ENCODE measurements at regions not wholly inside any gene's neighbourhood (a gene's known extent, or its start where the extent isn't known, plus 50 kb on each side); places are given as distances from the start of the nearest gene placed in this dataset.

DNA sequence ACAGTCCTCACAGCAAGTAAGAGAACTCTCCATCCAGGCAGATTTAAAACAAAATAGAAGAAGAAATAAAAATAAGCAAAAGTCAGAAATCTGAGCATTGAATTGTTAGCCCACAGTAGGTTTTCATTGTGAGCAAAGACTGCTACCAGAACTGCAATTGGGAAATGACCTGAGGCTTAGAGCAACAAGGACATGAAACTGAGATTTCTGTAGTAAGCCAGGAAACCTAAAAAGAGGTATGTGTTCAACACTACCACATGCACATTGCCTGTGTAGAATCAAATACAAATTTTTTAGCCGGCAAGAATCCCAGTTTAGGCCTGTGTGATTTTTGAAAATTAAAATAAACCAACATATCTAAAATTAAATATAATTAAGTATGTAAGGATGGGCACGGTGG lies 928.4 kb upstream of the WWC1 start:
- Histone ChIP-seq H3K36me3 (replicated peaks in 1 of 2; ENCODE audit: control extremely low read depth in 1 of 2, control insufficient read depth in 1 of 2, extremely low read depth in 1 of 2, insufficient read depth in 2 of 2, low read length in 1 of 2) (no peaks in the 10 kb centered on the region), H3K4me3 (ENCODE audit: control extremely low read depth in 1 of 5, extremely low read depth in 1 of 5, insufficient read depth in 1 of 5, low read depth in 2 of 5, low read length in 4 of 5) (no peak overlapping the region), H3K9me3 (ENCODE audit: control extremely low read depth in 1 of 3, control insufficient read depth in 2 of 3, insufficient read depth in 1 of 3, low read length in 2 of 3) (no peaks in the 10 kb centered on the region), H3K27ac (ENCODE audit: low read length in 2 of 2) (no peak overlapping the region), H3K4me1 (ENCODE audit: control insufficient read depth in 2 of 2, insufficient read depth in 2 of 2, low read length in 2 of 2) (no peaks in the 10 kb centered on the region), H4K20me1 (ENCODE audit: control insufficient read depth, insufficient read depth, low read length, poor library complexity, severe bottlenecking) (no peaks in the 10 kb centered on the region), H2AFZ (ENCODE audit: insufficient read depth, low read depth, low read length, poor library complexity, severe bottlenecking) (no peak overlapping the region), H3K4me2 (replicated peaks; ENCODE audit: low read depth, low read length, poor library complexity, severe bottlenecking) (no peak overlapping the region), H3K9ac (ENCODE audit: low read length) (no peak overlapping the region), H3K27me3 (replicated peaks in 1 of 4; ENCODE audit: control extremely low read depth in 1 of 4, control insufficient read depth in 3 of 4, insufficient read depth in 4 of 4, low read length in 3 of 4) (no peaks in the 10 kb centered on the region), H3K79me2 (ENCODE audit: control insufficient read depth, insufficient read depth, low read length) (no peaks in the 10 kb centered on the region)
- Mint-ChIP-seq H3K9me3 (ENCODE audit: insufficient read depth) (no peaks in the 10 kb centered on the region), H3K4me3 (no peak overlapping the region), H3K27ac (no peak overlapping the region), H3K4me1 (no peaks in the 10 kb centered on the region), H3K27me3 (no peaks in the 10 kb centered on the region)
- POLR2A ChIA-PET, result no interaction called here
- intact Hi-C loops (cut with micrococcal nuclease), result no loop called here
- CTCF ChIA-PET, result no interaction called here
- DNase-seq (no peak), ATAC-seq (ENCODE audit: low read depth) (no peak)
- WGBS (ENCODE audit: insufficient coverage), result no CpG with 5 or more reads among the region's 2 CpGs
- TF ChIP-seq EZH2 (IDR thresholded peaks at IDR 0.05; ENCODE audit: borderline replicate concordance, insufficient read depth, low read depth, low read length, poor library complexity, severe bottlenecking) (no peak), CTCF (IDR thresholded peaks at IDR 0.05) (no peak)

DNA sequence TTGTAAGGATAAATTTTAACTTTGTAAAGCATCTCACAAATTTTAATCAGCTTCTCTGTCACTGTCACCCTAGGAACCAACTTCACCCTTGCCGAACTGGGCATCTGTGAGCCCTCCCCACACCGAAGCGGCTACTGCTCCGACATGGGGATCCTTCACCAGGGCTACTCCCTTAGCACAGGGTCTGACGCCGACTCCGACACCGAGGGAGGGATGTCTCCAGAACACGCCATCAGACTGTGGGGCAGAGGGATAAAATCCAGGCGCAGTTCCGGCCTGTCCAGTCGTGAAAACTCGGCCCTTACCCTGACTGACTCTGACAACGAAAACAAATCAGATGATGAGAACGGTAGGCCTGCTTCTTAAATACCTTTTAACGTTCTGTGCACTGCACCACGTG lies 916.3 kb upstream of the WWC1 start:
- POLR2A ChIA-PET, result no interaction called here
- H3K27me3 Mint-ChIP-seq, result no peaks in the 10 kb centered on the region

More for the DNA sequence above, 916.3 kb upstream of the WWC1 start:
- intact Hi-C loops (cut with micrococcal nuclease), result no loop called here
- Histone ChIP-seq H3K4me1 (ENCODE audit: control insufficient read depth in 2 of 2, insufficient read depth in 2 of 2, low read length in 2 of 2) (no peaks in the 10 kb centered on the region), H4K20me1 (ENCODE audit: control insufficient read depth, insufficient read depth, low read length, poor library complexity, severe bottlenecking) (no peaks in the 10 kb centered on the region), H3K4me3 (ENCODE audit: control extremely low read depth in 1 of 5, extremely low read depth in 1 of 5, insufficient read depth in 1 of 5, low read depth in 2 of 5, low read length in 4 of 5) (no peak overlapping the region), H3K9me3 (ENCODE audit: control extremely low read depth in 1 of 3, control insufficient read depth in 2 of 3, insufficient read depth in 1 of 3, low read length in 2 of 3) (peaks cover 0 to 3% (median 0%) of the 10 kb centered on the region in 3 donors), H3K36me3 (replicated peaks in 1 of 2; ENCODE audit: control extremely low read depth in 1 of 2, control insufficient read depth in 1 of 2, extremely low read depth in 1 of 2, insufficient read depth in 2 of 2, low read length in 1 of 2) (no peaks in the 10 kb centered on the region), H3K79me2 (ENCODE audit: control insufficient read depth, insufficient read depth, low read length) (no peaks in the 10 kb centered on the region), H3K9ac (ENCODE audit: low read length) (no peak overlapping the region), H3K27ac (ENCODE audit: low read length in 2 of 2) (no peak overlapping the region), H2AFZ (ENCODE audit: insufficient read depth, low read depth, low read length, poor library complexity, severe bottlenecking) (no peak overlapping the region), H3K27me3 (replicated peaks in 1 of 4; ENCODE audit: control extremely low read depth in 1 of 4, control insufficient read depth in 3 of 4, insufficient read depth in 4 of 4, low read length in 3 of 4) (no peaks in the 10 kb centered on the region), H3K4me2 (replicated peaks; ENCODE audit: low read depth, low read length, poor library complexity, severe bottlenecking) (no peak overlapping the region)
- ATAC-seq (ENCODE audit: low read depth) (no peak), DNase-seq (no peak)
- Mint-ChIP-seq H3K4me3 (no peak overlapping the region), H3K27ac (no peak overlapping the region), H3K9me3 (ENCODE audit: insufficient read depth) (no peaks in the 10 kb centered on the region), H3K4me1 (no peaks in the 10 kb centered on the region)
- TF ChIP-seq EZH2 (IDR thresholded peaks at IDR 0.05; ENCODE audit: borderline replicate concordance, insufficient read depth, low read depth, low read length, poor library complexity, severe bottlenecking) (no peak), CTCF (IDR thresholded peaks at IDR 0.05) (no peak)
- CTCF ChIA-PET, result no interaction called here
- 93% methylated on average over 15 of the region's 17 CpGs for WGBS (ENCODE audit: insufficient coverage)
